Frontal cortex (tissue), 3 donors: ENCODE measurements at regions not wholly inside any gene's neighbourhood (a gene's known extent, or its start where the extent isn't known, plus 50 kb on each side); places are given as distances from the start of the nearest gene placed in this dataset.
"Not testable (repeated sequence)": the region's sequence is repeated elsewhere in the genome, so short reads cannot be mapped to it uniquely, and the experiment has no call there.

ENCODE experiments used
- DNase-seq, 2 donors: peaks; one replicate each; pipeline ENCODE4 v3.0.0; 2012; ENCODE audit warnings: low spot score in 2 of 2
- FAIRE-seq: peaks from 2 replicates; lab custom pipeline; 2012; peaks lifted over from hg19 to GRCh38; lab: Jason Lieb, UNC
- donor health status: control.
- donor health status: control.
- donor health status: control.

DNA sequence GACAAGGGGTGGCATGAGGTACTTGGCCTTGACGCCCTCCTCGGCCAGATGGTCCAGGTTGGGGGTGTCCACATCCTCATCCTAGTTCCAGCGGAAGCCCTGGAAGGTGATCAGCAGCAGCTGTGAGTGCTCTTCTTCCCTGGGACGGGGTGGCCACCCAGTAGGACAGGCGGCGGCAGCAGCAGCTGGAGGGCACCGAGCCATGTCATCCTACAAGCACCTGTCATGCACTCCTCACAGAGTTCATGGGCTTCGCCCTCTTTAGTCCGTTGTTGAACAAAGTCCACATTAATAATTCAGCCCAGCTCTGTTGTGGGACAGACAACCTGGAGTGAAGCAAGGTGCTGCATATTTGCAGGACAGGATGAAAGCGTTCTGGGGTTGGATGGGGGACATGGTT is 153.4 kb upstream of the CCZ1B start:
- not testable (repeated sequence) for FAIRE-seq, DNase-seq

GRCh38 chr7:6982375-6982774 is 156.3 kb upstream of the CCZ1B start:
- not testable (repeated sequence) for DNase-seq, FAIRE-seq

- FAIRE-seq, DNase-seq: not testable (repeated sequence)
Measured at GRCh38 chr7:6986892-6987291, 160.8 kb upstream of the CCZ1B start.

- DNase-seq, FAIRE-seq: not testable (repeated sequence)
Measured at GRCh38 chr7:6988608-6989007, 162.5 kb upstream of the CCZ1B start.

DNA sequence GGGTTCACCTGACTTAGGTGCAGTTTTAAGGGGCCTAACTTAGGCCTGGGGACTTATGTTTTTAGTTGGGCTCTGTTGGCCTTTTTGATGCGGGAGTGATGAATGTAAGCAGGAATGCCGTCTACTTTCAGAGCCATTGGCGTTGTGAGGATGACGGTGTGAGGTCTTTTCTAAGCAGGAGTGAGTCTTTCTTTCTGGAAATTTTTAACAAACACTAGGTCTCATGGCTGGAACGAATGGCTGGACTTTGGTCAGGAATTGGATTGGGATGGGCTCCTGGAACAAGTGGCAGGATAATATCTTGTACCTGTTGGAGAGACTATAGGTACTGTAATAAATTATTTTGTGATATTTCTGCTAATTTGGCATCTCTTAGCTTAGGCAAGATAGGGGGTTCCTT is 163.9 kb upstream of the CCZ1B start:
- FAIRE-seq: not testable (repeated sequence)

DNA sequence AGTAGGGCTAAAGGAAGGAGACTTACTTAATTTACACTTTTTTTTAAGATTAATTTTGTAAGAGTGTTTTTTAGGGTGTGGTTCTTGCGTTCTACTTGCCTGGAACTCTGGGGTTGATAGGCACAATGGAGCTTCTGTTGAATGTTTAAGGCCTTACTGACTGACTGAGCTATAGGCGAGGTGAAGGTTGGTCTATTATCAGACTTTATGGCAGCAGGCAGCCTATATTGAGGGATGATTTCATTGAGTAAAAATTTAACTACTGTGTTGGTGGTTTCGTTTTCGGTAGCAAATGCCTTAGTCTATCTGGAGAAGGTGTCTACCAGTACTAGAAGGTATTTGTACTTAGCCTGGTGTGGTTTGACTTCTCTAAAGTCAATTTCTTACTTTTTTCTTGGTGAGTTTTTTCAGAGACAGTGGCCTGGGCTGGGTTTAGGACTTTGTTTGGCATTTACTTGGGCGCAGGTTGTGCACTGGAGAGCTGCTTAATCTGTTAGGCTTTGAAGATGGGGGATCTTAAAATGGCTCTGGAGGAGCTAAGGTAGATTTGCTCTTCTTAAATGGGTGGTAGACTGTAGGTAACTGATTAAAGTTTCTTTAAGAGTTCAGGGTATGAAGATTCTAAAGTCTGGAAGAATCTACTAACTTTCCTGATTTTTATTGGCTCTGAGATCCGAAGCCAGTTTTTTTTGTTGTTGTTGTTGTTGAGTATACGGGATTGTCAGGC is 164.5 kb upstream of the CCZ1B start:
- not testable (repeated sequence) for FAIRE-seq

More for the DNA sequence above, 163.9 kb upstream of the CCZ1B start:
- not testable (repeated sequence) for DNase-seq

GRCh38 chr7:6991169-6991611 is 165.1 kb upstream of the CCZ1B start:
- not testable (repeated sequence) for FAIRE-seq, DNase-seq

More for the DNA sequence above, 164.5 kb upstream of the CCZ1B start:
- not testable (repeated sequence) for DNase-seq

- FAIRE-seq: not testable (repeated sequence)
Measured at GRCh38 chr7:6991686-6992085, 165.6 kb upstream of the CCZ1B start.

GRCh38 chr7:6992133-6992532 is 166.1 kb upstream of the CCZ1B start:
- not testable (repeated sequence) for DNase-seq, FAIRE-seq

More at GRCh38 chr7:6991686-6992085, 165.6 kb upstream of the CCZ1B start:
- DNase-seq: not testable (repeated sequence)

DNA sequence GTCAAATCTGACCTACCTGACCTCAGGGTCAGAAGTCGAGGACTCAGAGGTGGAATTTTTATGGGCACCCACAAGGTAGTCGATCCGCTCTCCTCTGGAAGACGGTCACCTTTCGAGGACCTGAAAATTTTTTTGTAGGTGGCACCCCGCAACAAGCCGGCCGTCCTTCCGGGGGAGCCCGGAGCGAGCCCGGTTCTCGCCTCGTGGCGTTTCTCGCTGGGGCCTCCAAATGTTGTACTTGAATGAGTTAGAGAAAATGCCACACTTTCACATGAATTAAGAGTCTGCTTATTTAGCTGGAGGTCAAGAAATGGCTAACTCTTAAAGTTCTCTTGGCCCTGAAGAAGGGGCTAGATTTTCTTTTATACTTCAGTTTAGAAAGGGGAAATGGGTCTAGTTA is 169.0 kb upstream of the CCZ1B start:
- not testable (repeated sequence) for FAIRE-seq, DNase-seq

DNA sequence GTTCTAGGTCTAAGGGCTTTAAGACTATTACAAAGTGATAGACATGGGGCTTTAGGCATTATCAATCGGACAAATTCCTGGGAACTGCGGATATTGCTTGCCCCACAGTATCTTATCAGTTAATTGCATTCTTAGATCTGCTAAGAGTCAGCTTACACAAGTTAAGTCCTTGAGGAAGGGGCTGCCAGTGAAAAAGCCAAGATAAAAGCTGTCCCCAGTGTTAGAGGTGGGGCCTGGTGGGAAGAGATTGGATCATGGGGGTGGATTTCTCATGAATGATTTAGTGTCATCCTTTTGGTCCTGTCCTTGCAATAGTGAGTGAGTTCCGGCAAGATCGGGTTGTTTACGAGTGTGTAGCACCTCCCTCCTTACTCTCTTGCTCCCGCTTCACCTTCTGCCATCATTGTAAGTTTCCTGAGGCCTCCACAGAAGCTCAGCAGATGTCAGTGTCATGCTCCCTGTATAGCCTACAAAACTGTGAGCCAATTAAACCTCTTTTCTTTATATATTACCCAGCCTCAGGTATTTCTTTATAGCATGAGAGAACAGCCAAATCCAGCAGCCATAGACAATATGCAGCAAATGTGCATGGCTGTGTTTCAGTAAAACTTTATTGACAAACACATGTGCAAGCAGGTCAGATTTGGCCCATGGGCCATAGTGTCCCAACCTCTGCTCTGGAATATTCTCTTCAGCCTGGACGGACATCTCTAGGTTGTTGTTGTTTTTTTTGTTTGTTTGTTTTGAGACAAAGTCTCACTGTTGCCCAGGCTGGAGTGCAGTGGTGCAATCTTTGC is 169.6 kb upstream of the CCZ1B start:
- not testable (repeated sequence) for DNase-seq, FAIRE-seq

DNA sequence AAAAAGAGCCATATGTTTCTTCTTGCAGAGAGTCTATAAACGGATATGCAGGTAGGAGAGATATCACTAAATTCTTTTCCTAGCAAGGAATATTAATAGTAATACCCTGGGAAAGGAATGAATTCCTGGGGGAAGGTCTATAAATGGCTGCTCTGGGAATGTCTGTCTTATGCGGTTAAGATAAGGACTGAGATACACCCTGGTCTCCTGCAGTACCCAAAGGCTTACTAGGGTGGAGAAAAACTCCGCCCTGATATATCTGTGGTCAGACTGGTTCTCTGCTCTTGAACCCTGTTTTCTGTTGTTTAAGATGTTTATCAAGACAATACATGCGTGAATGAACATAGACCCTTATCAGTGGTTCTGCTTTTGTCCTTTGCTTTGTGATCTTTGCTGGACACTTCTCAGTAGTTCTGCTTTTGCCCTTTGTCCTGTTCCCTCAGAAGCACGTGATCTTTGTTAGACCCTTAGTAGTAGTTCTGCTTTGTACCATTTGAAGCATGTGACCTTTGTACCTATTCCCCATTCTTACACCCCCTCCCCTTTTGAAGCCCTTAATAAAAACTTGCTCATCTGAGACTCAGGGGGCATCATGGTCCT is 173.1 kb upstream of the CCZ1B start:
- not testable (repeated sequence) for FAIRE-seq, DNase-seq

GRCh38 chr7:7002418-7003062 is 176.5 kb upstream of the CCZ1B start:
- DNase-seq (no peak), FAIRE-seq (no peak)

DNA sequence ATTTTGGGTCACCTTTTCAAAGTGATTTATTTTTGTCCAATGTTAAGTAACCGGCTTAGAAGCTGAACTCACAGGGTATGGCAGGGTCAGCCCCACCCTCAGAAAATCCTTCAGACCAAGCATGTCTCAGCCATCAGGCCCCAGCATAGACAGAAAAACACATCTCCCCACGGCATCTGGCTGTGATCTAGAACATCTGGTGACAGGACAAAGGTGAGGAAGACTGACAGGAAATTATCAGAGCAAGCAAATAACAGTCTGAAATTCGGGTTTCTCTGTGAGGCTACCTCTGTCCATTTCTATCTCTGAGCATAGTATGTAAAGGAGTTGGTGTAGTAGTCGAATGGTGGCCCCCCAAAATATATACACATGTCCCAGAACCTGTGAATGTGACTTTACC is 177.0 kb upstream of the C1GALT1 start:
- FAIRE-seq (no peak), DNase-seq (no peak)

GRCh38 chr7:7005949-7006348 is 176.4 kb upstream of the C1GALT1 start:
- not testable (repeated sequence) for FAIRE-seq, DNase-seq

DNA sequence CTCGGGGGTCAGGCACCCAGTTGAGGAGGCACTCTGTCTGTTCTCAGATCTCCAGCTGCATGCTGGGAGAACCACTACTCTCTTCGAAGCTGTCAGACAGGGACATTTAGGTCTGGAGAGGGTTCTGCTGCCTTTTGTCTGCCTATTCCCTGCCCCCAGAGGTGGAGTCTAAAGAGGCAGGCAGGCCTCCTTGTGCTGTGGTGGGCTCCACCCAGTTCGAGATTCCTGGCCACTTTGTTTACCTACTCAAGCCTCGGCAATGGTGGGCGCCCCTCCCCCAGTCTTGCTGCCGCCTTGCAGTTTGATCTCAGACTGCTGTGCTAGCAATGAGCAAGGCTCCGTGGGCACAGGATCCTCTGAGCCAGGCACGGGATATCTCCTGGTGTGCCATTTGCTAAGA is 171.1 kb upstream of the C1GALT1 start:
- DNase-seq, FAIRE-seq: not testable (repeated sequence)

DNA sequence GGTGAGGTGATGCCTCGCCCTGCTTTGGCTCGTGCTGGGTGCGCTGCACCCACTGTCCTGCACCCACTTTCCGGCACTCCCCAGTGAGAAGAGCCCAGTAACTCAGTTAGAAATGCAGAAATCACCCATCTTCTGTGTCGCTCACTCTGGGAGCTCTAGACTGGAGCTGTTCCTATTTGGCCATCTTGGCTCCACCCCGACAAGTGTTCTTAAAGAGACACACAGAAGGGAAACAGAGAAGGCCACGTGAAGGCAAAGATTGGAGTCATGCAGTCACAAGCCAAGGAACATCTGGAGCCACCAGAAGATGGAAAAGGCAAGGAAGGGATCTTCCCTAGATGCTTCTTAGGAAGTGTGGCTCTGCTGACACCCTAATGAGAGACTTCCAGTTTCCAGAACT is 170.6 kb upstream of the C1GALT1 start:
- not testable (repeated sequence) for FAIRE-seq, DNase-seq

DNA sequence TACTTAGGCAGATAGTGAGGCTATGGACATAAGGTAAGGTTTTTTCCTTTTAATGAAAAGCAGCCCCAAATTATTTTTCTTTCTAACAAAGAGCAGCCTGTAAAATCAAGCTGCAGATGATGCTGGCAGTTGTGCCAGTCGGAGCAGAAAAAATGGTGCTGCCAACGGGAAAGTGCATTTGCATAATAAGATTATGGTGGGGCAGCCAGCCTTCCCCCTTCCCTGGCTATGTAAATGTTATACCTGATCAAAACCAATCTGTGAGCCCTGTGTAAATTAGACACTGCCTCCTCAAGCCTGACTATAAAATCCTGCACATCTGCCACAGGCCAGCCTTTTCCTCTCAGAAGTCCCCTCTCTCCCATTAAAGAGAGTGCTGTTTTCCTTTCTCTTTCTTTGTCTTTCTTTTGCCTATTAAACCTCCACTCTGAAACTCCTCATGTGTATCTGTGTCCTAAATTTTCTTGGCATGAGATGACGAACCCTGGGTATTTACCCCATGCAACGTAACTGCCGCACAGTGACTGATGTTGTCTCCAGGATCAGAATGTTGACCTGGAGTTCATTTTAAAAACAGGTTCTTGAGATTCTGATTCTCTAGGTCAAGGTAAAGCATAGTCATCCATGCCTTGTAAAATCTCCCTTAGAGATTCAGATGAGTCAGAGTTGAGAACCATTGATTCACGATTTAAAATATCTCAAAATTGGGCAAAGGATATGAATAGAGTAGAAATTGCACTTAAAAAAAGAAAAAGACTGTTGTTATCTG is 167.3 kb upstream of the C1GALT1 start:
- DNase-seq: no peak
- no peak for FAIRE-seq

- FAIRE-seq: no peak
Measured at GRCh38 chr7:7017707-7018280, 164.6 kb upstream of the C1GALT1 start.

More at GRCh38 chr7:7017707-7018280, 164.6 kb upstream of the C1GALT1 start:
- DNase-seq: no peak
